GM19023 (cell line): ENCODE measurements at regions not wholly inside any gene's neighbourhood (a gene's known extent, or its start where the extent isn't known, plus 50 kb on each side); places are given as distances from the start of the nearest gene placed in this dataset.

Source experiments
- ATAC-seq: cut with Tn5 transposase; IDR thresholded peaks from one replicate; pipeline ENCODE4 v1.9.1; 2021; ENCODE audit warnings: mild to moderate bottlenecking, moderate library complexity; ENCODE audit not compliant: unreplicated experiment

DNA sequence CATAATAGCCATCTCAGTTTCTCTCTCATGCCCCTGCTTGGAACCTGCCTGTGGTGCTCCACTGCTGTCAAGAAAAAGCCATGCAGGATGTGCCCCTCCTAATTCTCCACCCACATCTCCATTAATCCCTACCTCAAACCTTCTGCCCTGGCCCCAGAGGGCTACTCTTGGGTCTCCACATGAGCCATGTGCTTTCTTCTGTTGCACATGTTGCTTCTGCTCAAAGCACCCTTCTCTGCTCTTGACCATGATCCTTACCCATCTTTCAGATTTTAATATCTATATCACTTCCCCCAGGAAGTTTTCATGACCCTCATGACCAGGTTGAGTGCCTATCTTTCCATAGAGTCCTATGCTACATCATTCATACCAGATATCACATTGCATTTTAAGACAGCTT is 514.2 kb downstream of the RPS24 start:
- no peak for ATAC-seq

GRCh38 chr10:78548369-78548768 is 514.7 kb downstream of the RPS24 start:
- no peak for ATAC-seq

GRCh38 chr10:78549140-78549935 is 515.7 kb downstream of the RPS24 start:
- no peak for ATAC-seq

GRCh38 chr10:78550090-78550489 is 516.4 kb downstream of the RPS24 start:
- ATAC-seq, result no peak

DNA sequence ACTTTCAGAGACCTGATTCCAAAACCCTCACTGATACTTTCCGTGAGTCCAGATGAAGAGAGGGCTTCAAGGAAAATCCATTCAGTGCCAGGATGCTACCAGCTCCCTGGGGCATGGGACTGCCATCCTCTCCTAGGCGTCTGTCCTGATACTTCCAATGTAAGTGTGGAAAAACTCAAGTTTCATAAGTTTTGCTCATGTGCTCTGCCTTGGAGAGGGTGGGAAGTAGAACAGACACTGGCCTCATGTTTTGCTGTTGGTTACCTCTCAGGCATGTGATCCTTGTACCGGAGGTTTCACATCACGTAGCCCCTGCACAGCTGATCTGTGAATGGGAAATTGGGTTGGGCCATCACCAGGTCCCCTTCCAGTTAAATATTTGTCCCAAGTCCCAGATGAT is 517.1 kb downstream of the RPS24 start:
- no peak for ATAC-seq

- ATAC-seq, result no peak
Measured at GRCh38 chr10:78551184-78552005, 517.4 kb upstream of the ZMIZ1 start.

DNA sequence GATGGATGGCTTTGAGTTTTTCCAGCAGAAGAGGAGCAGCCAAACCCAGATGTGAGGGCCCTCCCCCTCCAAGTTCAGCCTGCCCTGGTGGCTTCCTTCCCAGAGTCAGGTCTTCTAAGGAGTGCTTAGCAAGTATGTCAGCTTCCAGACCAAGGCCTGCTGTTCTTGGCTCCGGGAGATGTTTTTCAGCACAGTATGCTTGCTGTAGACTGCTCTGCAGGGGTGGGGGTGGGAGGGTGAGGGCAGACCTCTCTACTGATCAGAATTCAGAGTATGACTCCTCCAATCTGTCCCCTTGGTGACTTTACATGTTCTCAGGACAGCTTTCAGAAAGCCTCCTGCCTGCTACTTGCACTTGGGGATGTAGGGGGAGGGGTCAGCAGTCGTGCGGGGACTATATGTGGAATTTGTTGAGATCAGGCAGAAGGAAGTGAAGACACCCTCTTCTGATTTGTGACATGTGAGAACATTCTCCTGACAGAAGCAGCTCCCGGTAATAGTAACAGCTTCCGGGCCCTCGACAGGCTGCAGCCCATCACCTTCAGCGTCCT is 516.4 kb upstream of the ZMIZ1 start:
- ATAC-seq, result no peak

- ATAC-seq, result no peak
Measured at GRCh38 chr10:78553792-78554191, 515.0 kb upstream of the ZMIZ1 start.

GRCh38 chr10:78555128-78555527 is 513.6 kb upstream of the ZMIZ1 start:
- ATAC-seq, result no peak

GRCh38 chr10:78556705-78557432 is 511.9 kb upstream of the ZMIZ1 start:
- ATAC-seq, result no peak

GRCh38 chr10:78557433-78557925 is 511.3 kb upstream of the ZMIZ1 start:
- no peak for ATAC-seq

GRCh38 chr10:78559661-78560340 is 509.0 kb upstream of the ZMIZ1 start:
- ATAC-seq, result no peak

DNA sequence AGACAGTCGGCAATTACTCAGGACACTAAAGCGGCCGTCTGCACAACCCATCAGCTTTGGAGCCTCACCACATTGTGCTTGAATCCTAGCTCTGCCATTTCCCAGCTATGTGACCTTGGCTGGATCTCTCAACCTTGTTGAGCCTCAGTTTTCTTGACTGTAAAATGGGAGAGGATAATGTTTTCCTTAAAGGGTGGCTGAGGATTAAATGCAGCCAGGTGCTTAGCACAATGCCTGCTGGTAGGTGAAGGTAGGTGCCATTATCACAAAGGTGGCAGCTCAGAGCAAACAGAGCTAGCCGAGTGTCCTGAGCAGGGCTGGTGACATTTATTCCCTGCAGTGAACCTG is 508.5 kb upstream of the ZMIZ1 start:
- ATAC-seq, result no peak

DNA sequence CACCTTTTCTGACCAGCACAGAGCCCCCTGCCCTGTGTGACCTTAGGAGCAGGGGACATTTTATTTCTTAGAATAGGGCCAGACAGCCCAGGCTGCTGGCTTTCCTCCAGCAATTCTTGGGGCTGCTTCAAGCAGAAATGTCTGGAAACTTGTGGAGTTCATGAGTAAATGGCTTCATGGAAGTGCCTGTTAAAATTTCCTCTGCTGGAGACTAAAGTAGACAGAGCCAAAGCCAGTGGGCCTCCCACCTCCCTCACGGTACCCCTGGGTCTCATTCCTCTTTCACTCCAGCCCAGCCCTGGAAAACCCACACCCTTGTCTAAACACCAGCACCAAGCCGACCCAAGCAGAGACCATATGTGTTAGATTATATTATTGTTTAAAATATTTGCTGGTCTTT is 505.5 kb upstream of the ZMIZ1 start:
- no peak for ATAC-seq

GRCh38 chr10:78565841-78566240 is 502.9 kb upstream of the ZMIZ1 start:
- no peak for ATAC-seq

GRCh38 chr10:78566284-78567111 is 502.3 kb upstream of the ZMIZ1 start:
- ATAC-seq, result no peak

- ATAC-seq, result no peak
Measured at GRCh38 chr10:78567680-78568455, 500.9 kb upstream of the ZMIZ1 start.

- ATAC-seq, result no peak
Measured at GRCh38 chr10:78568620-78569019, 500.1 kb upstream of the ZMIZ1 start.

DNA sequence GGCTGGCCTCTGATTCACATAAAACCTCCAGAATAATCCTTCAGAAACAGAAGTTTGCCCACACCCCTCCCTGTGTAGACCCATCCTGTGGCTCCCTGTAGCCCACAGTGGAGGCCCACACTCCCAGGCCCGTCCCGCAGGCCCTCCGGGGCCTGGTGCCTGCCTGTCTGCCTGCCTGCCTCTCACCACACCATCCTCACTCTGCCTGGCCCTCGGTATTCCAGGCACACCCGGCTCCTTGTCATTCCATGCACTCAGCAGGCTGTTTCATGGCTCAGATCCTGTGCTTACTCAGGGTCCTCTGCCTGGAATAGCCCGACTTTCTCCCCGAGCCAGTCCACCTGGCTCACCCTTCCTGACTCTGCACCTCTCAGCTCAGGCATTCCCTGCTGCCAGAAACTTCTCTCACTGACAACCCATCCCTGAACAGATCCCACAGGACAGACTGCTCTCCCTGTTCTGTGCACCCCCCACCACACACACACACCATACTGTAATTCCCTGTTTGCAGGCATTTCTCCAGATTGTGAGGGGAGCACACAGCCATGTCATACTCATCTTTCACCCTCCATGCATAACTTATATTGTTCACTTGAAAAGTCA is 498.0 kb upstream of the ZMIZ1 start:
- no peak for ATAC-seq
